GM04503 (cell line): ENCODE measurements at regions not wholly inside any gene's neighbourhood (a gene's known extent, or its start where the extent isn't known, plus 50 kb on each side); places are given as distances from the start of the nearest gene placed in this dataset.
"Not testable (repeated sequence)": the region's sequence is repeated elsewhere in the genome, so short reads cannot be mapped to it uniquely, and the experiment has no call there.

ENCODE experiments used
- DNase-seq: peaks from one replicate; pipeline ENCODE4 v3.0.0-alpha.2; 2012; ENCODE audit warnings: low read depth

GRCh38 chr2:186381573-186381972, 104.5 kb upstream of the ZC3H15 start:
- DNase-seq: no peak

- no peak for DNase-seq
These were observed 103.1 kb upstream of the ZC3H15 start for GRCh38 chr2:186382932-186383331.

- no peak for DNase-seq
These were observed 101.8 kb upstream of the ZC3H15 start for GRCh38 chr2:186384226-186384625.

- not testable (repeated sequence) for DNase-seq
These were observed 100.3 kb upstream of the ZC3H15 start for GRCh38 chr2:186385638-186386201.

- DNase-seq: no peak
These were observed 86.9 kb upstream of the ZC3H15 start for GRCh38 chr2:186399082-186399644.

GRCh38 chr2:186405842-186406241, 80.2 kb upstream of the ZC3H15 start:
- no peak for DNase-seq

GRCh38 chr2:186407611-186408010, 78.4 kb upstream of the ZC3H15 start:
- DNase-seq: no peak

GRCh38 chr2:186410802-186411201, 75.3 kb upstream of the ZC3H15 start:
- DNase-seq: no peak

GRCh38 chr2:186422226-186422625, 63.8 kb upstream of the ZC3H15 start:
- DNase-seq: peak; percentile 85

- DNase-seq: no peak
These were observed 62.6 kb upstream of the ZC3H15 start for GRCh38 chr2:186423481-186423880.

GRCh38 chr2:186424265-186424664, 61.8 kb upstream of the ZC3H15 start:
- DNase-seq: no peak

GRCh38 chr2:186425576-186425975, 60.5 kb upstream of the ZC3H15 start:
- DNase-seq: no peak

GRCh38 chr2:186426153-186427016, 59.7 kb upstream of the ZC3H15 start:
- no peak for DNase-seq

- DNase-seq: not testable (repeated sequence)
These were observed 59.1 kb upstream of the ZC3H15 start for GRCh38 chr2:186427017-186427350.

- no peak for DNase-seq
These were observed 58.1 kb upstream of the ZC3H15 start for GRCh38 chr2:186427970-186428369.

GRCh38 chr2:186429104-186429503, 57.0 kb upstream of the ZC3H15 start:
- DNase-seq: peak; percentile 4

GRCh38 chr2:186431306-186431705, 54.8 kb upstream of the ZC3H15 start:
- DNase-seq: no peak

- DNase-seq: no peak
These were observed 53.0 kb upstream of the ZC3H15 start for GRCh38 chr2:186433040-186433439.

GRCh38 chr2:186433777-186434432, 52.2 kb upstream of the ZC3H15 start:
- DNase-seq: no peak
